GM23338 (cell line): ENCODE measurements at regions not wholly inside any gene's neighbourhood (a gene's known extent, or its start where the extent isn't known, plus 50 kb on each side); places are given as distances from the start of the nearest gene placed in this dataset.

Source experiments
- ATAC-seq: fragments of 200-7000 bp; cut with Tn5 transposase; 3 replicates; pipeline ENCODE4 v1.9.1; 2020
- DNase-seq: peaks from one replicate; pipeline ENCODE4 v3.0.0-alpha.2; 2015; ENCODE audit warnings: low spot score
- H2AFZ ChIP-seq: fragments of 200-600 bp; sonication (generic); 2 replicates; pipeline ENCODE4 v1.8.0; 2016; ENCODE audit warnings: antibody characterized with exemption, mild to moderate bottlenecking, moderate library complexity
- H3F3A ChIP-seq: fragments of 200-600 bp; sonication (generic); replicated peaks from 2 replicates; pipeline ENCODE4 v1.8.0; 2017; ENCODE audit warnings: antibody characterized with exemption, mixed run types, low read depth
- H3K27ac ChIP-seq: fragments of 200-600 bp; sonication (generic); 2 replicates; pipeline ENCODE4 v1.6.1; 2016; ENCODE audit warnings: low read depth
- H3K27me3 ChIP-seq: fragments of 200-600 bp; sonication (generic); 2 replicates; pipeline ENCODE4 v1.8.0; 2016; ENCODE audit warnings: mild to moderate bottlenecking, mixed run types, moderate library complexity; ENCODE audit not compliant: insufficient read depth
- H3K36me3 ChIP-seq: fragments of 200-600 bp; sonication (generic); 2 replicates; pipeline ENCODE4 v1.8.0; 2016; ENCODE audit warnings: mild to moderate bottlenecking; ENCODE audit not compliant: insufficient read depth
- H3K4me1 ChIP-seq: fragments of 200-600 bp; sonication (generic); 2 replicates; pipeline ENCODE4 v1.8.0; 2016; ENCODE audit warnings: mild to moderate bottlenecking, moderate library complexity; ENCODE audit not compliant: insufficient read depth
- H3K4me2 ChIP-seq: fragments of 200-600 bp; sonication (generic); 2 replicates; pipeline ENCODE4 v1.7.1; 2017; ENCODE audit warnings: mixed run types
- H3K4me3 ChIP-seq: fragments of 200-600 bp; sonication (generic); 2 replicates; pipeline ENCODE4 v1.6.1; 2016; ENCODE audit warnings: mixed run types
- H3K79me2 ChIP-seq: fragments of 200-600 bp; sonication (generic); replicated peaks from 2 replicates; pipeline ENCODE4 v1.8.0; 2017; ENCODE audit warnings: mild to moderate bottlenecking; ENCODE audit not compliant: insufficient read depth
- H3K9me2 ChIP-seq: fragments of 200-600 bp; sonication (generic); 2 replicates; pipeline ENCODE4 v1.8.0; 2017; ENCODE audit not compliant: insufficient read depth
- H4K20me1 ChIP-seq: fragments of 200-600 bp; sonication (generic); replicated peaks from 2 replicates; pipeline ENCODE4 v1.8.0; 2017; ENCODE audit warnings: mild to moderate bottlenecking; ENCODE audit not compliant: insufficient read depth
- H3K27ac Mint-ChIP-seq: 2 replicates; pipeline ENCODE4 v1.8.0; 2020; ENCODE audit warnings: inconsistent platforms, mild to moderate bottlenecking, moderate library complexity, mixed read lengths
- H3K27me3 Mint-ChIP-seq: 3 replicates; pipeline ENCODE4 v1.8.0; 2022; ENCODE audit warnings: low read depth, mild to moderate bottlenecking, moderate library complexity, mixed read lengths, inconsistent platforms; ENCODE audit not compliant: insufficient read depth, poor library complexity
- H3K36me3 Mint-ChIP-seq: 3 replicates; pipeline ENCODE4 v1.8.0; 2021; ENCODE audit warnings: low read depth, mild to moderate bottlenecking, inconsistent platforms, moderate library complexity, mixed read lengths
- H3K4me1 Mint-ChIP-seq: 3 replicates; pipeline ENCODE4 v1.8.0; 2020; ENCODE audit warnings: mild to moderate bottlenecking, inconsistent platforms, mixed read lengths
- H3K4me3 Mint-ChIP-seq: 3 replicates; pipeline ENCODE4 v1.8.0; 2021; ENCODE audit warnings: moderate library complexity, mild to moderate bottlenecking, inconsistent platforms, mixed read lengths
- H3K9me3 Mint-ChIP-seq: 3 replicates; pipeline ENCODE4 v1.8.0; 2020; ENCODE audit warnings: moderate library complexity, mild to moderate bottlenecking, inconsistent platforms, mixed read lengths
- CREB1 ChIP-seq: fragments of 250-450 bp; sonication (Bioruptor Pico); IDR thresholded peaks from 2 replicates; pipeline ENCODE4 v1.5.0; 2020; ENCODE audit warnings: low read depth, mild to moderate bottlenecking, moderate library complexity
- CTCF ChIP-seq, 2 experiments: fragments of 200-600 bp in 1 of 2; sonication (generic) in 1 of 2; conservative IDR thresholded peaks; 2 replicates each; pipeline versions ENCODE4 v1.5.1 to v1.6.1; 2016 to 2017; ENCODE audit warnings: antibody characterized with exemption in 2 of 2, low read depth in 2 of 2, mild to moderate bottlenecking in 2 of 2, moderate library complexity in 1 of 2
- ETS1 ChIP-seq: IDR thresholded peaks from 2 replicates; pipeline ENCODE4 v1.6.1; 2016; ENCODE audit warnings: antibody characterized with exemption
- EZH2 ChIP-seq: fragments of 200-600 bp; sonication (generic); IDR thresholded peaks from one replicate; pipeline ENCODE4 v1.8.0; 2017; ENCODE audit warnings: antibody characterized with exemption, mild to moderate bottlenecking, low read depth; ENCODE audit not compliant: unreplicated experiment
- EZH2phosphoT487 ChIP-seq: fragments of 200-600 bp; sonication (generic); IDR thresholded peaks from one replicate; pipeline ENCODE4 v1.8.1; 2018; ENCODE audit warnings: antibody characterized with exemption; ENCODE audit not compliant: unreplicated experiment
- JUNB ChIP-seq: IDR thresholded peaks from one replicate; pipeline ENCODE4 v1.6.1; 2016; ENCODE audit warnings: antibody characterized with exemption; ENCODE audit not compliant: unreplicated experiment
- NANOG ChIP-seq: IDR thresholded peaks from 2 replicates; pipeline ENCODE4 v1.6.1; 2016; ENCODE audit warnings: antibody characterized with exemption, borderline replicate concordance
- POLR2AphosphoS5 ChIP-seq: IDR thresholded peaks from 2 replicates; pipeline ENCODE4 v1.6.1; 2016; ENCODE audit warnings: antibody characterized with exemption, low read depth
- REST ChIP-seq: IDR thresholded peaks from one replicate; pipeline ENCODE4 v1.6.1; 2018; ENCODE audit warnings: antibody characterized with exemption; ENCODE audit not compliant: unreplicated experiment
- ZNF114 ChIP-seq: fragments of 250-450 bp; sonication (Bioruptor Pico); IDR thresholded peaks from 2 replicates; pipeline ENCODE4 v1.5.0; 2020; ENCODE audit warnings: mild to moderate bottlenecking, moderate library complexity
- ZNF331 ChIP-seq: fragments of 250-450 bp; sonication (Bioruptor Pico); IDR thresholded peaks from 2 replicates; pipeline ENCODE4 v1.5.0; 2020; ENCODE audit warnings: low read depth, mild to moderate bottlenecking, moderate library complexity

GRCh38 chr3:64306745-64307144 is 81.5 kb upstream of the PRICKLE2 start:
- Histone ChIP-seq H3K9me2 (peaks cover 4% of the 10 kb centered on the region; the same call in 1 of the 2 replicates), H3K79me2 (no peaks in the 10 kb centered on the region), H3K27ac (no peak overlapping the region), H2AFZ (no peak overlapping the region), H3F3A (no peaks in the 10 kb centered on the region), H3K4me1 (no peaks in the 10 kb centered on the region), H3K4me2 (no peak overlapping the region), H3K27me3 (no peaks in the 10 kb centered on the region), H3K36me3 (no peaks in the 10 kb centered on the region), H4K20me1 (no peaks in the 10 kb centered on the region), H3K4me3 (no peak overlapping the region)
- DNase-seq (no peak), ATAC-seq (no peak)
- H3K27ac Mint-ChIP-seq = no peak overlapping the region
- TF ChIP-seq ZNF114 = no peak
- TF ChIP-seq POLR2AphosphoS5 = no peak
- TF ChIP-seq REST = no peak
- no peak for TF ChIP-seq CTCF (conservative IDR thresholded peaks at IDR 0.05; ENCODE audit: low read depth in 2 of 2)
- no peaks in the 10 kb centered on the region for H3K9me3 Mint-ChIP-seq
- no peaks in the 10 kb centered on the region for H3K4me1 Mint-ChIP-seq
- no peaks in the 10 kb centered on the region for H3K27me3 Mint-ChIP-seq
- no peak overlapping the region for H3K4me3 Mint-ChIP-seq
- no peaks in the 10 kb centered on the region for H3K36me3 Mint-ChIP-seq

DNA sequence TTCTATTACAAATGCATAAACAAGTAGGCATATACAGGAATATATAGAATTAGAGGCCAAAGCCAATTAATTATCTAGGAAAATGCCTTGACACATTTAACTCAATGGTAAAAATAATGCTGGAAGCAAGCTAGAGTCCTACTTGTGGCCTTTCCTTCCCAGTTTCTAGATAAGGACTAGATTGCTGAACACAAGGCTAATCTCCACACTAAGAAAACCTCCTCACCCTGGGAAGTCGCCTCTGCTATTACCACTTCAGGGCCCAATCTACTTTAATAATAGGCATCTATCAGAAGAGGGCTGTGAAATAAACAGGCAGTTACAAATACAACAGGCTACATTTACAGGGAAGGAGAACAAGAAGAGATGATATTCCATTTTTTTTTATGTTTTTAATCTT is 80.5 kb upstream of the PRICKLE2 start:
- no peaks in the 10 kb centered on the region for H3K27me3 ChIP-seq
- Mint-ChIP-seq H3K9me3 (no peaks in the 10 kb centered on the region), H3K36me3 (no peaks in the 10 kb centered on the region), H3K27me3 (no peaks in the 10 kb centered on the region), H3K4me3 (no peak overlapping the region), H3K27ac (no peak overlapping the region), H3K4me1 (no peaks in the 10 kb centered on the region)
- no peak overlapping the region for H3K4me3 ChIP-seq
- ATAC-seq = no peak
- no peak overlapping the region for H2AFZ ChIP-seq
- H3F3A ChIP-seq = no peaks in the 10 kb centered on the region
- no peak for DNase-seq
- no peaks in the 10 kb centered on the region for H3K79me2 ChIP-seq
- TF ChIP-seq CTCF (conservative IDR thresholded peaks at IDR 0.05; ENCODE audit: low read depth in 2 of 2) = no peak
- TF ChIP-seq ETS1 = no peak
- TF ChIP-seq EZH2phosphoT487 = no peak
- TF ChIP-seq ZNF331 (CRISPR knock-in tag) = no peak
- TF ChIP-seq JUNB = no peak
- no peak for TF ChIP-seq NANOG
- no peak for TF ChIP-seq REST
- no peak for TF ChIP-seq CREB1
- TF ChIP-seq EZH2 = no peak
- H3K4me2 ChIP-seq = no peak overlapping the region
- no peaks in the 10 kb centered on the region for H3K4me1 ChIP-seq
- peaks cover 4% of the 10 kb centered on the region; the same call in 1 of the 2 replicates for H3K9me2 ChIP-seq
- no peaks in the 10 kb centered on the region for H3K36me3 ChIP-seq
- no peak overlapping the region for H3K27ac ChIP-seq
- no peaks in the 10 kb centered on the region for H4K20me1 ChIP-seq
